HTR-8/SVneo (cell line): ENCODE measurements at regions not wholly inside any gene's neighbourhood (a gene's known extent, or its start where the extent isn't known, plus 50 kb on each side); places are given as distances from the start of the nearest gene placed in this dataset.
A peak's percentile ranks its signal among the peaks of the same experiment; 100 is the strongest.

Experiments used
- DNase-seq: peaks from one replicate; pipeline ENCODE4 v3.0.0; 2011; ENCODE audit warnings: low spot score, mixed read lengths; ENCODE audit not compliant: insufficient read length
- FAIRE-seq: peaks from 2 replicates; lab custom pipeline; 2011; peaks lifted over from hg19 to GRCh38; lab: Jason Lieb, UNC

DNA sequence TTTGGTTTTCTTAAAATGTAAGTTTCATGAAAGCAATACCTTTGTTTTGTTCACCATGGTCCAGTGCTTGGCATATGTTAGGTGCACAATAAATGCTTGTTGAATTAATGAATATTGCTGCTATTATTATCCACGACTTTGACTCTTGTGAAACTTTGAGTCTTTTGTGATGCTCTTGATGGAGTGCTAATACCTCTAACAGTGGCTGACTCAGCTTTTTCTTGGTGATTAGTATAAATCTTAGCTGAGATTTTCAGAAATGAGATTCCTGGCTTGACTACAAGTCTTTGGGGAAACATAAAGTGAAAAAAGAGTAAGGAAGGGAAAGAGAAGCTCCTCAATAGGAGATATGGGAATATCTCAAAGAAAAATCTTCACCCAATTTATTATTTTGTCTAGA, 375.2 kb upstream of the RPS6KA3 start:
- DNase-seq (no peak), FAIRE-seq (no peak)

DNA sequence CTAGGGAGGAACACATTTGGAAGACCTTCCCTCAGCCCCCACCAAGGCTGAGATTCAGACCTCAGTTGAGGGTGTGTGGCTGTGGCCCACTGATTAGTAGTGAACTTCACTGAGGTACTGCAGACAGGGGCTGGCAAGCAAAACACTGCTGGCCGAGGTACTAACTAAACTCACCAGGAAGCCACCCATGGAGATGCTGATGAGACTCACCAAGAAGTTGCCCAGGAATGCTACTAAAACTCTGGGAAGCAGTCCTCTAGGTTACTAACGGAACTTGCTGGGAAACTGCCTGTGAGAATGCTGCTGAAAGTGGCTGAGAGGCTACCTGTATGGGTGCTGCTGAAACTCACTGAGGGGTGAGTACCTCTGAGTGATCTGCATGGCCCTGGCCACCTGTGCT, 372.4 kb upstream of the RPS6KA3 start:
- FAIRE-seq (no peak), DNase-seq (no peak)

DNA sequence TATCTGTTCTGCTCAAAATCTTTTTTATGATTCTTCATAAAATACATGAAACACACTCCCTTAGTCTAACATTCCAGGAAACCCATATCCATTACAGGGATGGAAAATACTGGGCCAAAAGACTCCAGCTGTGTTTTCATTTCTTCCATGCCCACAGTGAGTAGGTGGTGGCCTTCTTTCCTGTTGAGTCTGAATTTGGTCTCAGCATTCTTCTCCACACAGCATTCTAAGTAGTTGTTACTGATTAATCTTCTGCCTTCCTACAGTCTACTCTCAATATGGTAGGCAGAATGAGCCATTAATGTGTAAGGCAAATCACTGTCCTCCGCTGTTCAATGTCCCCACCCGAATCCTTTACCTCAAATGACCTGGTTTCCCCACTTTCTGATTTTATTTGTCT, 370.6 kb upstream of the RPS6KA3 start:
- DNase-seq: no peak

DNA sequence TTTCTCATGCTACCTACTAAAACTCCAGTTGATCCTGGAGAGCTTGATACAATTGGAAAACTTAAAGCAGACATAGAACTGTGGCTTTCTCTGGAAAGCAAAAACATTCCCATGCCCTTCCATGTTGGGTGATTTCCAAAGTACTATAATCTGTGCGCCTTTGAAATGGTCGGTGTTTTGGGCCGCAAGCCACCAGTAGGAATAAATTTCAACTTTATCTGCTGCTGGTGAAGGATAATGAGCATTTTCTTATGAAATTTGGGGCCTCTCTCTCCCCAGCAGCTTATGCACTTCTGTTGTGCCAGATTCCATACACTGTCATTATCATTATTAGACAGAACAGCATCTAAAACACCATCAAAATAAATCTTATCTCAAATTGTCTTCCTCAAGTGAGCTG, 366.7 kb upstream of the RPS6KA3 start:
- DNase-seq: no peak
- no peak for FAIRE-seq

More for the DNA sequence above, 370.6 kb upstream of the RPS6KA3 start:
- no peak for FAIRE-seq

GRCh38 chrX:20623448-20623847, 356.7 kb upstream of the RPS6KA3 start:
- no peak for FAIRE-seq
- no peak for DNase-seq

DNA sequence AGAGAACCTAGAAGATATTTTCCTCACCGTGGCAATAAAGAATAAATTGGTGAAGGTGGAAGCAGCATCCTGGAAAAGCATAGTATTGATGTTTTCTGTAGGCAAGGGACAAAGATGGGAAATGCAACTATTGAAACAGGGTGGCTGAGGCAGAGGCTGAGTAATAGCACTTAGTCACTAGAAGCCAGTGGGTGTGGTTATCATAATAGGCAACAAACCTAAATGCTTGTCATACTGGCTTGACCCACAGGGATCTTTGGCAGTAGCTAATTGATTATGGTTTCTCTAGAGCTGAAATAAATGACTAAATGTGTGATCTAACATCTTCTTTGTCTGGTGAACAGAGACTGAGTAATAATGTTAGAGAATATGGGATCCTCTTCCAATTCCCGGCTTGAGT, 353.6 kb upstream of the RPS6KA3 start:
- DNase-seq: no peak
- FAIRE-seq: no peak

GRCh38 chrX:20609916-20610415, 343.3 kb upstream of the RPS6KA3 start:
- FAIRE-seq (peak; percentile 4), DNase-seq (no peak)

- FAIRE-seq (no peak), DNase-seq (no peak)
Observed at GRCh38 chrX:20606831-20607230, 340.1 kb upstream of the RPS6KA3 start.

- FAIRE-seq (no peak), DNase-seq (no peak)
Observed at GRCh38 chrX:20596856-20597255, 330.1 kb upstream of the RPS6KA3 start.

DNA sequence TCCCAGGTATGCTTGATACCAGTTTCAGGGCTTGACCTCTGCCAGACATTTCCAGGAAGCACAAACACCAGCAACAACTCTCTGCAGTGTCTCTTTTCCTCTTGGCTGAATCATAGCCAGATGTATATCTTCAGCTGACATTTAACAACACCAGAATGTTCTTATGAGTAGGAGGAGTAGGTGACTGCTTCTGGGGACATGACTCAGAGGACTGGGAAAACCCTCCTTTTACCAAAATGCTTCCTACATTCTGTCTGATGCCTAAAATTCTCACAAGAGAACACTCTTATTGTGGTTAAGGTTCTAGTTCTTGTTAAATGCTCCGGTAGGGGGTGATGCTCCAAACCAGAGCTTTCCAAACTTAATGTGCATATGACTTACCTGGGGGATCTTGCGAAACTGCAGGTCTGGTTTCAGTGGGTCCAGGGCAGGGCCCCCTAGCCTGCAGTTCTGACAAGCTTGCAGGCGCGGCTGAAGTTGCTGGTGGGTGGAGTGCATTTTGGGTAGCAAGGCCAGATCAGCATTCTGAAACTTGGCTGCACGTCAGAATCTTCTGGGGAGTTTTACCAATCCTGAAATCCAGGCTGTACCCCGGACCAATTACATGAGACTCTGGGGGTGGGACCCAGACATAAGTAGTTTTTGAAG, 329.3 kb upstream of the RPS6KA3 start:
- FAIRE-seq (no peak), DNase-seq (no peak)

DNA sequence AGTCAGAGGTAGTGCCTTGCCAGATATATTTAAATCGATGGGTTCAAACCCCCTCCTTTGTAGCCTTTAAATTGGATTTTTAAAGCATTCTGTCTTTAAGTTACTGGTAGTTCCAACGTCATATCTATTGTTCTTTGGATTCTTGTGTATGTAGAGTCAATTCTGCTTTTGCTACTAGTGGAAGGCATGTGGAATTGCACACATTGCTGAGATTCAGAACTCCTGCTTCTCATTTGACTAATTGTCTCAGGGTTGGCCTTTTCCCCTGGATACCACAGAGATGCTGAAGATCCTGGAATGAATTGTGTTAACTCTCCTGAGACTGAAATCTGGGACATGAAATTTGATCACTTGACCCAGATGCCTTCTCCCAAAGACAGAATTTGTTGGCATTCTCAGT, 328.3 kb upstream of the RPS6KA3 start:
- DNase-seq (no peak), FAIRE-seq (no peak)

DNA sequence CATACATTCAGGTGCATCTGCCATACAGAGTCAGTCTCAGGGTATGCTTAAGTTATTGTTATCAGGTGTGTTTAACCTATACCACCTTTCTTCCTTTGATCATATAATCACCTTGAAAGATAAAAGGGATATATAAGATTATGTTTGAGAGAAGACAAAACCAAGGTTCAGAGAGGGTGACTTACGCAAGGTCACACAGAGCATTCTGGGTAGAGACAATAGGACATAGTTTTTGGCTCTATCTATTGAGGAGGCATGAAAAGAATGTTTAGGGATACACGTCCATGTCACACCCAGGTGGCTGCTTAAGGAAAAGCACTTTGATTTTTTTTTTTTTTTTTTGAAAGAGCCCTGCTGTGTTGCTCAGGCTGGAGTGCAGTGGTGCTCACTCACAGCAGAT, 327.1 kb upstream of the RPS6KA3 start:
- FAIRE-seq (no peak), DNase-seq (no peak)

DNA sequence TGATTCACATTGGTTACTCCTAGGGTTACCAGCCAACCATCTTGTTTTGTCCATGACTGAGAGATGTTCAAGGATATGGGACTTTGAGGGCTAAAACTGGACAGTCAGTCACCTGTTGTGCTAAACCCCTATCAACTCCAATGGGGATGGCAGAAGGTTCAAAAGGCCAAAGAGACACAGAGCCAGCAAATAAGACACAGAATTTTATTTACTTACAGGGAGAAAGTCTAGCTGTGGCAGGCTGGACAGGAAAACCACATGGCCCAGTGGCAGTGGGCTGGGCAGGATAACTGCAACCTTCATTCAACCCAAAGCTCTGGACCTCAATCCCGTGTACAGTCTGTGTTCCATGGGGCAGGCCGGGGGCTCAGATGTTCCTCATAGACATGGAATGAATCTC, 326.7 kb upstream of the RPS6KA3 start:
- no peak for FAIRE-seq

GRCh38 chrX:20591246-20591645, 324.5 kb upstream of the RPS6KA3 start:
- FAIRE-seq (no peak), DNase-seq (no peak)

More for the DNA sequence above, 326.7 kb upstream of the RPS6KA3 start:
- DNase-seq: no peak

GRCh38 chrX:20585782-20586181, 319.1 kb upstream of the RPS6KA3 start:
- DNase-seq (no peak), FAIRE-seq (no peak)

- FAIRE-seq: no peak
- no peak for DNase-seq
Observed at GRCh38 chrX:20571611-20572010, 304.9 kb upstream of the RPS6KA3 start.

DNA sequence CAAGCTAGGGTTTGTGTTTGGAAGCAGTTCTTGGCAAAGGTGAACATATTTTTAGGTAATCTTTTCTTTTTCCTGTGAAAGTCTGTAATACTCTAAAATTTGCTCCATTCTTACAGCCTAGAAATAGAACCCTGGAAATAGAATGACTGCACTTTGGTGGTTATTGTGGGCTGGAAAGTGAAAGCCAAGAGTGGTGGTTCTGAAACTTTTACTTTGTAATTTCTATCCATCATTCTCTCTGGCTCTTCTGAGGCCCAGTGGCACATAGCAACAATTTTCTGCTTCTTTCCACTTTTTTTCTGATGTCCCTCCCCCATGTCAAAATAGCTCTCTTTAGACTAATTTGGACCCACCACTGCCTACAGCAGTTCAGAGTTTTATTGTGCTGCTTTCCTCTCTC, 300.4 kb upstream of the RPS6KA3 start:
- DNase-seq (no peak), FAIRE-seq (no peak)

- DNase-seq: peak; percentile 34
- peak; percentile 58 for FAIRE-seq
Observed at GRCh38 chrX:20547611-20548051, 280.9 kb upstream of the RPS6KA3 start.

GRCh38 chrX:20545538-20545937, 278.8 kb upstream of the RPS6KA3 start:
- DNase-seq (no peak), FAIRE-seq (no peak)

- DNase-seq: no peak
- no peak for FAIRE-seq
Observed at GRCh38 chrX:20542072-20542471, 275.4 kb upstream of the RPS6KA3 start.

- FAIRE-seq: no peak
- no peak for DNase-seq
Observed at GRCh38 chrX:20538974-20539373, 272.3 kb upstream of the RPS6KA3 start.

- DNase-seq (no peak), FAIRE-seq (no peak)
Observed at GRCh38 chrX:20531667-20532066, 265.0 kb upstream of the RPS6KA3 start.
